ENCODE measurements at regions not wholly inside any gene's neighbourhood (a gene's known extent, or its start where the extent isn't known, plus 50 kb on each side); places are given as distances from the start of the nearest gene placed in this dataset.

DNA sequence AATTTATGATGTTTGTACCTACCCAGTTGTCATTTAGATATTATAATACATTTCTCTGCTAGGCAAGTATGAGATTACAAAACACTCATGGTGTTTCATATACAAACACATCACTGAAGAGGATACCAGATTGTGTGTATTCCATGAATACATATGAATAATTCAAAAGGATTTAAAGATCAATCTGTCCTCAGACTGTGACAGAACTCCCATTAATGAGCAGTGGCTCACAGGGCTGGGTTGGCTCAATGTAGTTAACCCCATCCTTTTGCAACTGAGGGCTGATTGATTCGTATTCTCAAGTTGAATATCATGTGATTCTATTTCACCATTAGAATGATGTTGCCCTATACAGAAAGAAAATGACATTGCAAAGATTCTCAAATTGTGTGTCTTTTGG, 79.6 kb upstream of the SPANXN2 start:
- no peaks in the 10 kb centered on the region for H3K27me3 ChIP-seq (ENCODE audit: control insufficient read depth, insufficient read depth, low read length)
- no peaks in the 10 kb centered on the region for H3K36me3 ChIP-seq (ENCODE audit: control insufficient read depth, insufficient read depth, low read length)
- TF ChIP-seq, protein P1, sequence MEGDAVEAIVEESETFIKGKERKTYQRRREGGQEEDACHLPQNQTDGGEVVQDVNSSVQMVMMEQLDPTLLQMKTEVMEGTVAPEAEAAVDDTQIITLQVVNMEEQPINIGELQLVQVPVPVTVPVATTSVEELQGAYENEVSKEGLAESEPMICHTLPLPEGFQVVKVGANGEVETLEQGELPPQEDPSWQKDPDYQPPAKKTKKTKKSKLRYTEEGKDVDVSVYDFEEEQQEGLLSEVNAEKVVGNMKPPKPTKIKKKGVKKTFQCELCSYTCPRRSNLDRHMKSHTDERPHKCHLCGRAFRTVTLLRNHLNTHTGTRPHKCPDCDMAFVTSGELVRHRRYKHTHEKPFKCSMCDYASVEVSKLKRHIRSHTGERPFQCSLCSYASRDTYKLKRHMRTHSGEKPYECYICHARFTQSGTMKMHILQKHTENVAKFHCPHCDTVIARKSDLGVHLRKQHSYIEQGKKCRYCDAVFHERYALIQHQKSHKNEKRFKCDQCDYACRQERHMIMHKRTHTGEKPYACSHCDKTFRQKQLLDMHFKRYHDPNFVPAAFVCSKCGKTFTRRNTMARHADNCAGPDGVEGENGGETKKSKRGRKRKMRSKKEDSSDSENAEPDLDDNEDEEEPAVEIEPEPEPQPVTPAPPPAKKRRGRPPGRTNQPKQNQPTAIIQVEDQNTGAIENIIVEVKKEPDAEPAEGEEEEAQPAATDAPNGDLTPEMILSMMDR (IDR thresholded peaks at IDR 0.05; ENCODE audit: insufficient read depth, low read length, poor library complexity, severe bottlenecking) = no peak
- DNase-seq (ENCODE audit: low read depth) = no peak
- H3K4me3 ChIP-seq (ENCODE audit: low read depth, low read length) = no peak overlapping the region

DNA sequence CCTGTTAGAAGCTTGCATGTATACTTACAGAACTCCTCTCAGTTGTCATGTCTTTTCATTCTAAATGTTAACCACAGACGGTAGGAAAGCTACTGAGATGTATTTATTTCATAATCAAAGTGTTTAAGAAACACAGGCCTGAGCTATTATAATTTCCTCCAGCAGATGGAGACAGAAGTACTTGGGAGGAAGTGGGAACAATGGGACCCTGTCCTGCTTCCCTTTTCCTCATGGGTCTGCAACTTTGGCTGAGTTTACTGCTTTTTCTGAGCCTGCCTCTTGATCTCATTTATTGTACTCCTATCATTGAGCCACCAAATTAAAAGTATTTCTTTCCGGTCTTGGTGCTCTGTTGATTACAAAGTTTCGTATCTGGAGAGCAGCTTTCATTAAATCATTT, 67.7 kb upstream of the SPANXN2 start:
- DNase-seq (ENCODE audit: low read depth) = no peak
- H3K27me3 ChIP-seq (ENCODE audit: control insufficient read depth, insufficient read depth, low read length) = no peaks in the 10 kb centered on the region
- H3K36me3 ChIP-seq (ENCODE audit: control insufficient read depth, insufficient read depth, low read length) = no peaks in the 10 kb centered on the region
- TF ChIP-seq, protein P1 (IDR thresholded peaks at IDR 0.05; ENCODE audit: insufficient read depth, low read length, poor library complexity, severe bottlenecking) = peak; percentile 61
- no peak overlapping the region for H3K4me3 ChIP-seq (ENCODE audit: low read depth, low read length)

DNA sequence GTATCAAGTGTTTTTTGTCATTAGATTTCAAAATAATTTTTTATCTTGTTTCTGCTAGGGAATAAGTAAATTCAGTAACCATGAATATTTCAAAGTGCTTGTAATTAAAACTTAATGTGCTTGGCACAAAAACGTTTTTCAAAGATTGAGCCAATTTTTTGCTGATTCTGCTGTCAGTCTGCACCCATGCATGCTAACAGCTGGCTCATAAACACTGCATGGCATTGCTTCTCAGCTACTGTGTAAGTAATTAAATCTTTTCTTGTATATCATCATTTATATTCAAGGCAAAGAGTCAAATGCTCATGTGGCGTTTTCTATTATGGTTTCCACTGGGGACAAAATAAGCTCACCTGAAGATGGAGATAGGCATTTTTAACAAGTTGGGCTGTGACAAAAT, 66.8 kb upstream of the SPANXN2 start:
- H3K27me3 ChIP-seq (ENCODE audit: control insufficient read depth, insufficient read depth, low read length) = no peaks in the 10 kb centered on the region
- TF ChIP-seq, protein P1 (IDR thresholded peaks at IDR 0.05; ENCODE audit: insufficient read depth, low read length, poor library complexity, severe bottlenecking) = no peak
- H3K36me3 ChIP-seq (ENCODE audit: control insufficient read depth, insufficient read depth, low read length) = no peaks in the 10 kb centered on the region
- H3K4me3 ChIP-seq (ENCODE audit: low read depth, low read length) = no peak overlapping the region
- DNase-seq (ENCODE audit: low read depth) = no peak

GRCh38 chrX:143781103-143781502, 60.6 kb upstream of the SPANXN2 start:
- TF ChIP-seq, protein P1 (IDR thresholded peaks at IDR 0.05; ENCODE audit: insufficient read depth, low read length, poor library complexity, severe bottlenecking) = no peak
- Histone ChIP-seq H3K36me3 (ENCODE audit: control insufficient read depth, insufficient read depth, low read length) (no peaks in the 10 kb centered on the region), H3K27me3 (ENCODE audit: control insufficient read depth, insufficient read depth, low read length) (no peaks in the 10 kb centered on the region), H3K4me3 (ENCODE audit: low read depth, low read length) (no peak overlapping the region)
- DNase-seq (ENCODE audit: low read depth) = peak; percentile 9
